ENCODE measurements at regions not wholly inside any gene's neighbourhood (a gene's known extent, or its start where the extent isn't known, plus 50 kb on each side); places are given as distances from the start of the nearest gene placed in this dataset.
"Not testable (repeated sequence)": the region's sequence is repeated elsewhere in the genome, so short reads cannot be mapped to it uniquely, and the experiment has no call there.

GRCh38 chr2:192394605-192395004 lies 199.9 kb upstream of the TMEFF2 start:
- Histone ChIP-seq H3K79me1 (ENCODE audit: low read length) (no peaks in the 10 kb centered on the region), H3K9me3 (ENCODE audit: insufficient read depth, low read depth, low read length) (no peaks in the 10 kb centered on the region), H3K36me3 (ENCODE audit: control insufficient read depth in 1 of 2, insufficient read depth in 2 of 2, low read length in 2 of 2) (no peaks in the 10 kb centered on the region), H3K4me3 (ENCODE audit: low read depth, low read length) (no peak overlapping the region), H3K4me2 (ENCODE audit: low read length) (no peak overlapping the region), H3K23ac (ENCODE audit: low read length) (no peak overlapping the region), H3K79me2 (ENCODE audit: control insufficient read depth, insufficient read depth, low read length, poor library complexity) (no peaks in the 10 kb centered on the region), H3K27me3 (ENCODE audit: insufficient read depth, low read length) (no peaks in the 10 kb centered on the region), H2AFZ (ENCODE audit: insufficient read depth, low read length, poor library complexity) (no peak overlapping the region), H2AK5ac (ENCODE audit: low read length) (no peak overlapping the region), H3K14ac (ENCODE audit: low read length) (no peak overlapping the region), H3K9ac (ENCODE audit: low read length) (no peak overlapping the region), H3K4me1 (ENCODE audit: control insufficient read depth in 1 of 2, insufficient read depth in 2 of 2, low read length in 2 of 2) (no peaks in the 10 kb centered on the region), H3K27ac (ENCODE audit: low read depth, low read length) (no peak overlapping the region), H2BK12ac (ENCODE audit: low read length) (no peak overlapping the region), H4K12ac (ENCODE audit: low read depth, low read length) (no peak overlapping the region), H4K8ac (ENCODE audit: low read depth, low read length) (no peak overlapping the region), H4K91ac (ENCODE audit: low read depth, low read length) (no peak overlapping the region), H2BK120ac (ENCODE audit: insufficient read depth, low read length, poor library complexity) (no peak overlapping the region), H3K18ac (ENCODE audit: low read length) (no peak overlapping the region), H2BK5ac (ENCODE audit: low read depth, low read length, poor library complexity) (no peak overlapping the region), H3K4ac (ENCODE audit: low read depth, low read length) (no peak overlapping the region)
- no peak for DNase-seq
- no CpG with 5 or more reads among the region's 3 CpGs for WGBS (ENCODE audit: extremely low coverage, insufficient coverage, insufficient read length)

- no peak overlapping the region for H2AFZ ChIP-seq (ENCODE audit: insufficient read depth, low read length, poor library complexity)
- H2AK5ac ChIP-seq (ENCODE audit: low read length), result no peak overlapping the region
- H3K18ac ChIP-seq (ENCODE audit: low read length), result no peak overlapping the region
- no peak overlapping the region for H3K9ac ChIP-seq (ENCODE audit: low read length)
- H3K9me3 ChIP-seq (ENCODE audit: insufficient read depth, low read depth, low read length), result no peaks in the 10 kb centered on the region
- H4K12ac ChIP-seq (ENCODE audit: low read depth, low read length), result no peak overlapping the region
- no peak overlapping the region for H3K4ac ChIP-seq (ENCODE audit: low read depth, low read length)
- H3K4me3 ChIP-seq (ENCODE audit: low read depth, low read length), result no peak overlapping the region
- H3K14ac ChIP-seq (ENCODE audit: low read length), result no peak overlapping the region
- H2BK5ac ChIP-seq (ENCODE audit: low read depth, low read length, poor library complexity), result no peak overlapping the region
- H3K27me3 ChIP-seq (ENCODE audit: insufficient read depth, low read length), result no peaks in the 10 kb centered on the region
- no peaks in the 10 kb centered on the region for H3K79me1 ChIP-seq (ENCODE audit: low read length)
- no peak overlapping the region for H2BK12ac ChIP-seq (ENCODE audit: low read length)
- no peaks in the 10 kb centered on the region for H3K79me2 ChIP-seq (ENCODE audit: control insufficient read depth, insufficient read depth, low read length, poor library complexity)
- no peak overlapping the region for H4K91ac ChIP-seq (ENCODE audit: low read depth, low read length)
- H3K23ac ChIP-seq (ENCODE audit: low read length), result no peak overlapping the region
- H3K27ac ChIP-seq (ENCODE audit: low read depth, low read length), result no peak overlapping the region
- H3K4me1 ChIP-seq (ENCODE audit: control insufficient read depth in 1 of 2, insufficient read depth in 2 of 2, low read length in 2 of 2), result no peaks in the 10 kb centered on the region
- H3K36me3 ChIP-seq (ENCODE audit: control insufficient read depth in 1 of 2, insufficient read depth in 2 of 2, low read length in 2 of 2), result no peaks in the 10 kb centered on the region
- H3K4me2 ChIP-seq (ENCODE audit: low read length), result no peak overlapping the region
- H4K8ac ChIP-seq (ENCODE audit: low read depth, low read length), result no peak overlapping the region
- H2BK120ac ChIP-seq (ENCODE audit: insufficient read depth, low read length, poor library complexity), result no peak overlapping the region
- no peak for DNase-seq
Measured at GRCh38 chr2:192391041-192391440, 196.3 kb upstream of the TMEFF2 start.

- Histone ChIP-seq H2BK120ac (ENCODE audit: insufficient read depth, low read length, poor library complexity) (no peak overlapping the region), H3K27me3 (ENCODE audit: insufficient read depth, low read length) (no peaks in the 10 kb centered on the region), H3K79me2 (ENCODE audit: control insufficient read depth, insufficient read depth, low read length, poor library complexity) (no peaks in the 10 kb centered on the region), H3K79me1 (ENCODE audit: low read length) (no peaks in the 10 kb centered on the region), H4K12ac (ENCODE audit: low read depth, low read length) (no peak overlapping the region), H3K36me3 (ENCODE audit: control insufficient read depth in 1 of 2, insufficient read depth in 2 of 2, low read length in 2 of 2) (no peaks in the 10 kb centered on the region), H3K9ac (ENCODE audit: low read length) (no peak overlapping the region), H3K18ac (ENCODE audit: low read length) (no peak overlapping the region), H3K4me1 (ENCODE audit: control insufficient read depth in 1 of 2, insufficient read depth in 2 of 2, low read length in 2 of 2) (no peaks in the 10 kb centered on the region), H2AFZ (ENCODE audit: insufficient read depth, low read length, poor library complexity) (no peak overlapping the region), H3K4ac (ENCODE audit: low read depth, low read length) (no peak overlapping the region), H3K27ac (ENCODE audit: low read depth, low read length) (no peak overlapping the region), H3K4me2 (ENCODE audit: low read length) (no peak overlapping the region), H3K4me3 (ENCODE audit: low read depth, low read length) (no peak overlapping the region), H3K14ac (ENCODE audit: low read length) (no peak overlapping the region), H3K23ac (ENCODE audit: low read length) (no peak overlapping the region), H2BK12ac (ENCODE audit: low read length) (no peak overlapping the region), H2AK5ac (ENCODE audit: low read length) (no peak overlapping the region), H4K8ac (ENCODE audit: low read depth, low read length) (no peak overlapping the region), H3K9me3 (ENCODE audit: insufficient read depth, low read depth, low read length) (no peaks in the 10 kb centered on the region), H4K91ac (ENCODE audit: low read depth, low read length) (no peak overlapping the region), H2BK5ac (ENCODE audit: low read depth, low read length, poor library complexity) (no peak overlapping the region)
- no peak for DNase-seq
Measured at GRCh38 chr2:192390401-192390800, 195.7 kb upstream of the TMEFF2 start.

GRCh38 chr2:192384191-192384590 lies 189.5 kb upstream of the TMEFF2 start:
- not testable (repeated sequence) for H3K27me3 ChIP-seq (ENCODE audit: insufficient read depth, low read length); H3K36me3 ChIP-seq (ENCODE audit: control insufficient read depth in 1 of 2, insufficient read depth in 2 of 2, low read length in 2 of 2); H2BK5ac ChIP-seq (ENCODE audit: low read depth, low read length, poor library complexity); H3K27ac ChIP-seq (ENCODE audit: low read depth, low read length); H2AFZ ChIP-seq (ENCODE audit: insufficient read depth, low read length, poor library complexity); H3K14ac ChIP-seq (ENCODE audit: low read length); H3K18ac ChIP-seq (ENCODE audit: low read length); H2BK12ac ChIP-seq (ENCODE audit: low read length); DNase-seq; H4K91ac ChIP-seq (ENCODE audit: low read depth, low read length); H4K8ac ChIP-seq (ENCODE audit: low read depth, low read length); H3K23ac ChIP-seq (ENCODE audit: low read length); H3K79me2 ChIP-seq (ENCODE audit: control insufficient read depth, insufficient read depth, low read length, poor library complexity); H2AK5ac ChIP-seq (ENCODE audit: low read length); H3K4me2 ChIP-seq (ENCODE audit: low read length); H3K9me3 ChIP-seq (ENCODE audit: insufficient read depth, low read depth, low read length); H3K4me3 ChIP-seq (ENCODE audit: low read depth, low read length); H4K12ac ChIP-seq (ENCODE audit: low read depth, low read length); H3K4ac ChIP-seq (ENCODE audit: low read depth, low read length); H2BK120ac ChIP-seq (ENCODE audit: insufficient read depth, low read length, poor library complexity); H3K9ac ChIP-seq (ENCODE audit: low read length); H3K79me1 ChIP-seq (ENCODE audit: low read length); H3K4me1 ChIP-seq (ENCODE audit: control insufficient read depth in 1 of 2, insufficient read depth in 2 of 2, low read length in 2 of 2)
- no CpG with 5 or more reads among the region's 1 CpG for WGBS (ENCODE audit: extremely low coverage, insufficient coverage, insufficient read length)

- Histone ChIP-seq H2BK5ac (ENCODE audit: low read depth, low read length, poor library complexity) (no peak overlapping the region), H3K23ac (ENCODE audit: low read length) (no peak overlapping the region), H3K4ac (ENCODE audit: low read depth, low read length) (no peak overlapping the region), H4K12ac (ENCODE audit: low read depth, low read length) (no peak overlapping the region), H3K27me3 (ENCODE audit: insufficient read depth, low read length) (no peaks in the 10 kb centered on the region), H3K4me1 (ENCODE audit: control insufficient read depth in 1 of 2, insufficient read depth in 2 of 2, low read length in 2 of 2) (no peaks in the 10 kb centered on the region), H4K8ac (ENCODE audit: low read depth, low read length) (no peak overlapping the region), H3K4me3 (ENCODE audit: low read depth, low read length) (no peak overlapping the region), H3K79me2 (ENCODE audit: control insufficient read depth, insufficient read depth, low read length, poor library complexity) (no peaks in the 10 kb centered on the region), H3K36me3 (ENCODE audit: control insufficient read depth in 1 of 2, insufficient read depth in 2 of 2, low read length in 2 of 2) (no peaks in the 10 kb centered on the region), H3K79me1 (ENCODE audit: low read length) (no peaks in the 10 kb centered on the region), H3K4me2 (ENCODE audit: low read length) (no peak overlapping the region), H3K18ac (ENCODE audit: low read length) (no peak overlapping the region), H3K9ac (ENCODE audit: low read length) (no peak overlapping the region), H2BK12ac (ENCODE audit: low read length) (no peak overlapping the region), H2AFZ (ENCODE audit: insufficient read depth, low read length, poor library complexity) (no peak overlapping the region), H2AK5ac (ENCODE audit: low read length) (no peak overlapping the region), H3K9me3 (ENCODE audit: insufficient read depth, low read depth, low read length) (no peaks in the 10 kb centered on the region), H2BK120ac (ENCODE audit: insufficient read depth, low read length, poor library complexity) (no peak overlapping the region), H3K14ac (ENCODE audit: low read length) (no peak overlapping the region), H3K27ac (ENCODE audit: low read depth, low read length) (no peak overlapping the region), H4K91ac (ENCODE audit: low read depth, low read length) (no peak overlapping the region)
- WGBS (ENCODE audit: extremely low coverage, insufficient coverage, insufficient read length), result no CpG with 5 or more reads among the region's 1 CpG
- DNase-seq, result no peak
Measured at GRCh38 chr2:192381082-192381481, 186.3 kb upstream of the TMEFF2 start.

Measured in trophoblast cell (in vitro differentiated cells and primary cell).